Lung (tissue), 11 donors: ENCODE measurements at regions not wholly inside any gene's neighbourhood (a gene's known extent, or its start where the extent isn't known, plus 50 kb on each side); places are given as distances from the start of the nearest gene placed in this dataset.

ENCODE experiments used
- ATAC-seq: fragments of 200-7000 bp; cut with Tn5 transposase; one replicate; pipeline ENCODE4 v1.9.1; 2020; ENCODE audit warnings: moderate number of reproducible peaks; ENCODE audit not compliant: insufficient read depth, low FRiP score
- DNase-seq, 3 donors: peaks; one replicate each; pipeline ENCODE4 v3.0.0-alpha.2; 2013 to 2017
- H3K27ac ChIP-seq, 2 donors: one replicate each; pipeline ENCODE4 v1.5.1; 2013; ENCODE audit warnings: mild to moderate bottlenecking in 2 of 2, moderate library complexity in 2 of 2, control low read depth in 1 of 2, inconsistent platforms in 1 of 2, low read depth in 1 of 2, low read length in 1 of 2
- H3K27me3 ChIP-seq, 3 donors: one replicate each; pipeline ENCODE4 v1.5.1; 2013; ENCODE audit warnings: low read length in 2 of 3; ENCODE audit not compliant: control insufficient read depth in 3 of 3, insufficient read depth in 3 of 3
- H3K36me3 ChIP-seq, 4 donors: one replicate each; pipeline ENCODE4 v1.5.1; 2013; ENCODE audit warnings: low read length in 4 of 4, mild to moderate bottlenecking in 1 of 4, moderate library complexity in 1 of 4; ENCODE audit not compliant: control insufficient read depth in 4 of 4, insufficient read depth in 4 of 4
- H3K4me1 ChIP-seq, 5 donors: one replicate each; pipeline ENCODE4 v1.5.1; 2013; ENCODE audit warnings: low read length in 5 of 5, mild to moderate bottlenecking in 2 of 5, moderate library complexity in 1 of 5; ENCODE audit not compliant: control insufficient read depth in 5 of 5, insufficient read depth in 5 of 5
- H3K4me3 ChIP-seq: one replicate; pipeline ENCODE4 v1.5.1; 2013; ENCODE audit warnings: mild to moderate bottlenecking, control low read depth, moderate library complexity
- H3K9ac ChIP-seq, 2 donors: one replicate each; pipeline ENCODE4 v1.5.1; 2013; ENCODE audit warnings: low read length in 2 of 2, control low read depth in 1 of 2; ENCODE audit not compliant: insufficient read depth in 1 of 2
- H3K9me3 ChIP-seq, 4 donors: one replicate each; pipeline ENCODE4 v1.5.1; 2013; ENCODE audit warnings: low read length in 3 of 4, mild to moderate bottlenecking in 1 of 4, moderate library complexity in 1 of 4; ENCODE audit not compliant: control insufficient read depth in 4 of 4, insufficient read depth in 3 of 4
- WGBS, 2 donors: extraction: QIAGEN DNeasy Blood & Tissue Kit; methylation state at CpG; one replicate each; pipeline ENCODE4 v1.1.7; 2013; 5-methylcytosine and 5-hydroxymethylcytosine counted together
- TF ChIP-seq, protein P1 (sequence below): IDR thresholded peaks from 2 replicates; pipeline ENCODE4 v1.5.1; 2012; ENCODE audit warnings: mild to moderate bottlenecking; ENCODE audit errors: control extremely low read depth, extremely low read depth
- donor health status: control.
- donor health status: control.
- donor health status: Bipolar disorder and iron deficiency.
- donor health status: healthy.
- donor health status: DM: yes; HTN: yes; CAD: no.

DNA sequence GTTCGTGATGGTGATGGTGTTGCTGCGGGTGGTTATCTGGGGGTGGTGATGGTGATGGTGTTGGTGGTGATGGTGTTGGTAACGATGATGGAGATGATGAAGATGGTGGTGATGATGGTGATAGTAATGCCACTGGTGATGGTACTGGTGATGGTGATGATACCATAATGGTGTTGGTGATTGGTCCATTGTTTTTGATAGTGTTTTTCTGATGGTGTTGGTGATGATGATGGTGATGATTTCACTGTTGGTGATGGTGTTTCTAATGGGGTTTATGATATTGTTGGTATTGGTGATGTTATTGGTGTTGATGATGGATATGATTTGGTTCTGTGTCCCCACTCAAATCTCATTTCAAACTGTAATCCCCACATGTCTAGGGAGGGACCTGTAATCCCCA, 51.7 kb upstream of the PITRM1 start:
- 94 to 95% methylated on average over 3 of the region's 3 CpGs for WGBS, 2 donors
- DNase-seq: no peak
- H3K36me3 ChIP-seq: no peaks in the 10 kb centered on the region
- TF ChIP-seq, protein P1, sequence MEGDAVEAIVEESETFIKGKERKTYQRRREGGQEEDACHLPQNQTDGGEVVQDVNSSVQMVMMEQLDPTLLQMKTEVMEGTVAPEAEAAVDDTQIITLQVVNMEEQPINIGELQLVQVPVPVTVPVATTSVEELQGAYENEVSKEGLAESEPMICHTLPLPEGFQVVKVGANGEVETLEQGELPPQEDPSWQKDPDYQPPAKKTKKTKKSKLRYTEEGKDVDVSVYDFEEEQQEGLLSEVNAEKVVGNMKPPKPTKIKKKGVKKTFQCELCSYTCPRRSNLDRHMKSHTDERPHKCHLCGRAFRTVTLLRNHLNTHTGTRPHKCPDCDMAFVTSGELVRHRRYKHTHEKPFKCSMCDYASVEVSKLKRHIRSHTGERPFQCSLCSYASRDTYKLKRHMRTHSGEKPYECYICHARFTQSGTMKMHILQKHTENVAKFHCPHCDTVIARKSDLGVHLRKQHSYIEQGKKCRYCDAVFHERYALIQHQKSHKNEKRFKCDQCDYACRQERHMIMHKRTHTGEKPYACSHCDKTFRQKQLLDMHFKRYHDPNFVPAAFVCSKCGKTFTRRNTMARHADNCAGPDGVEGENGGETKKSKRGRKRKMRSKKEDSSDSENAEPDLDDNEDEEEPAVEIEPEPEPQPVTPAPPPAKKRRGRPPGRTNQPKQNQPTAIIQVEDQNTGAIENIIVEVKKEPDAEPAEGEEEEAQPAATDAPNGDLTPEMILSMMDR: no peak
- H3K9me3 ChIP-seq: no peaks in the 10 kb centered on the region
- ATAC-seq: no peak
- H3K27me3 ChIP-seq: no peaks in the 10 kb centered on the region
- no peak overlapping the region for H3K4me3 ChIP-seq
- peaks cover 0 to 11% (median 0%) of the 10 kb centered on the region in 5 donors for H3K4me1 ChIP-seq
- H3K27ac ChIP-seq: no peak overlapping the region
- H3K9ac ChIP-seq: no peak overlapping the region

DNA sequence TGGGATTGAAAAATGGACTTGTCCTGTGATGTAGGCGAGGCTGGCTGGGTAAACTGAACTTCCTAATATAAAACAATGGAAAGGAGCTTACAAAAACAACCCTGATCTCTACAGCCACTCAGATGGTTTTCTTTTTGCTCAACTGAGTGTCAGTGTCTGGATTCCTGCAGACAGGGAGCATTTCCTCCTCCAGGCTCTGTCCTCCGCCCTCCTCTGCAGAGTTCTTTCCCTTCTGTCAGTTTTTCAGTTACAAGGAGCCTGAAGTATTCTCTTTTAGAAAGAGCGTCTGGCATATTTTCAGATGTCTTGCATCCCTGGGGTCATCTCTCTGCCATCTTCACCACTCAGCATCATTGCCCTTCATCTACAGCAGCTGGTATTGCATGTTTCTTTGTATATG, 50.0 kb upstream of the PITRM1 start:
- TF ChIP-seq, protein P1: no peak
- no peaks in the 10 kb centered on the region for H3K27me3 ChIP-seq
- no peaks in the 10 kb centered on the region for H3K9me3 ChIP-seq
- WGBS, 2 donors: 77 to 90% methylated on average over 3 of the region's 3 CpGs
- no peak for ATAC-seq
- no peak for DNase-seq
- H3K9ac ChIP-seq: no peak overlapping the region
- no peak overlapping the region for H3K27ac ChIP-seq
- no peak overlapping the region for H3K4me3 ChIP-seq
- no peaks in the 10 kb centered on the region for H3K36me3 ChIP-seq
- H3K4me1 ChIP-seq: peaks cover 0 to 9% (median 0%) of the 10 kb centered on the region in 5 donors
